HG02884 (cell line): ENCODE measurements at regions not wholly inside any gene's neighbourhood (a gene's known extent, or its start where the extent isn't known, plus 50 kb on each side); places are given as distances from the start of the nearest gene placed in this dataset.

Experiments used
- ATAC-seq: cut with Tn5 transposase; IDR thresholded peaks from one replicate; pipeline ENCODE4 v1.9.1; 2021; ENCODE audit warnings: mild to moderate bottlenecking, moderate library complexity; ENCODE audit not compliant: unreplicated experiment

- ATAC-seq, result no peak
These were observed 712.1 kb downstream of the KCTD16 start for GRCh38 chr5:144882739-144883283.

- ATAC-seq, result no peak
These were observed 709.8 kb downstream of the KCTD16 start for GRCh38 chr5:144880513-144880912.

- no peak for ATAC-seq
These were observed 706.3 kb downstream of the KCTD16 start for GRCh38 chr5:144876990-144877389.

GRCh38 chr5:144873076-144873475 is 702.4 kb downstream of the KCTD16 start:
- ATAC-seq, result no peak

GRCh38 chr5:144864118-144864517 is 693.4 kb downstream of the KCTD16 start:
- peak; percentile 68 for ATAC-seq

GRCh38 chr5:144857454-144857853 is 686.8 kb downstream of the KCTD16 start:
- ATAC-seq, result no peak

GRCh38 chr5:144844086-144844485 is 673.4 kb downstream of the KCTD16 start:
- ATAC-seq, result no peak

GRCh38 chr5:144832416-144832815 is 661.7 kb downstream of the KCTD16 start:
- ATAC-seq, result no peak

GRCh38 chr5:144831650-144832049 is 661.0 kb downstream of the KCTD16 start:
- no peak for ATAC-seq

- ATAC-seq, result no peak
These were observed 651.8 kb downstream of the KCTD16 start for GRCh38 chr5:144822503-144822902.

- no peak for ATAC-seq
These were observed 649.6 kb downstream of the KCTD16 start for GRCh38 chr5:144820278-144820677.

- no peak for ATAC-seq
These were observed 644.5 kb downstream of the KCTD16 start for GRCh38 chr5:144815131-144815530.

- ATAC-seq, result no peak
These were observed 642.1 kb downstream of the KCTD16 start for GRCh38 chr5:144812763-144813162.

GRCh38 chr5:144800169-144800568 is 629.5 kb downstream of the KCTD16 start:
- ATAC-seq, result no peak

- no peak for ATAC-seq
These were observed 627.9 kb downstream of the KCTD16 start for GRCh38 chr5:144798595-144798994.

- no peak for ATAC-seq
These were observed 624.2 kb downstream of the KCTD16 start for GRCh38 chr5:144794922-144795321.

- no peak for ATAC-seq
These were observed 617.9 kb downstream of the KCTD16 start for GRCh38 chr5:144788556-144788955.

- ATAC-seq, result no peak
These were observed 617.4 kb downstream of the KCTD16 start for GRCh38 chr5:144788046-144788445.

GRCh38 chr5:144779368-144779767 is 608.7 kb downstream of the KCTD16 start:
- no peak for ATAC-seq

GRCh38 chr5:144778561-144778960 is 607.9 kb downstream of the KCTD16 start:
- ATAC-seq, result no peak

GRCh38 chr5:144774197-144774596 is 603.5 kb downstream of the KCTD16 start:
- ATAC-seq, result no peak

- no peak for ATAC-seq
These were observed 603.0 kb downstream of the KCTD16 start for GRCh38 chr5:144773628-144774027.

- ATAC-seq, result no peak
These were observed 601.1 kb downstream of the KCTD16 start for GRCh38 chr5:144771802-144772201.
